NCI-H146 treated with DMSO at 0.1 percent for 48 hours (cell line): ENCODE measurements at regions not wholly inside any gene's neighbourhood (a gene's known extent, or its start where the extent isn't known, plus 50 kb on each side); places are given as distances from the start of the nearest gene placed in this dataset.
"Not testable (repeated sequence)": the region's sequence is repeated elsewhere in the genome, so short reads cannot be mapped to it uniquely, and the experiment has no call there.

Experiments used
- DNase-seq: peaks from one replicate; lab custom pipeline; 2025; ENCODE audit not compliant: unreplicated experiment; lab: John Stamatoyannopoulos, UW

DNA sequence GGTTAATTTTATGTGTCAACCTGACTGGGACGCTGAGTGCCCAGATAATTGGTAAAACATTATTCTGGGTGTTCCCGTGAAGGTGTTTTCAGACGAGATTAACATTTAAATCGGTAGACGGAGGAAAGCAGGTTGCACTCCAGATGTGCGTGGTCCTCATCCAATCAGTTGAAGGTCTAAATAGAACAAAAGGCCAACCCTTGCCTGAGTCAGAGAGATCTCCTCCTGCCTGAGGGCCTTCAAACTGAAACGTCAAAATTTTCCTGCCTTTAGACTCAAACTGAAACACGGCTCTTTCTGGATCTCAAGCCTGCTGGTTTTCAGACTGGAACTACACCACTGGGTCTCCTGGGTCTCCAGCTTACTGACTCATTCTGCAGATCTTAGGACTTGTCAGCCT, 70.9 kb downstream of the NPIPA5 start:
- not testable (repeated sequence) for DNase-seq

DNA sequence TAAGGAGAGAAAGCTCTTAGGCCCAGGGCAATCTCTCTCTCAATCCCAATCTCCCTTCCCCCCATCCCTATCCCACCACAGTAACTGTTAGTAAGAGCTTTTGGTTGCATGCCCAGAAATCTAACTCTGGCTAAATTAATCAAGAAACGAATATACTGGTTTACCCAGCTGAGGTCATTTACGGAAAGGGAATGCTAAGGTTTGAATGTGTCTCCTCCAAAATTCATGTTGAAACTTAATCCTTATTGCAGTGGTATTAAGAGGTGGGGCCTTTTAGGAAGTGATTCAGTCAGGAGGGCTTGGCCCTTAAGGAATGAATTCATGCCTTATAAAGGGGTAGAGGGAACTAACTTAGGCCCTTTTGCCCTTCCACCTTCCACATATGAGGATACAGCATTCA, 72.2 kb downstream of the NPIPA5 start:
- not testable (repeated sequence) for DNase-seq

DNA sequence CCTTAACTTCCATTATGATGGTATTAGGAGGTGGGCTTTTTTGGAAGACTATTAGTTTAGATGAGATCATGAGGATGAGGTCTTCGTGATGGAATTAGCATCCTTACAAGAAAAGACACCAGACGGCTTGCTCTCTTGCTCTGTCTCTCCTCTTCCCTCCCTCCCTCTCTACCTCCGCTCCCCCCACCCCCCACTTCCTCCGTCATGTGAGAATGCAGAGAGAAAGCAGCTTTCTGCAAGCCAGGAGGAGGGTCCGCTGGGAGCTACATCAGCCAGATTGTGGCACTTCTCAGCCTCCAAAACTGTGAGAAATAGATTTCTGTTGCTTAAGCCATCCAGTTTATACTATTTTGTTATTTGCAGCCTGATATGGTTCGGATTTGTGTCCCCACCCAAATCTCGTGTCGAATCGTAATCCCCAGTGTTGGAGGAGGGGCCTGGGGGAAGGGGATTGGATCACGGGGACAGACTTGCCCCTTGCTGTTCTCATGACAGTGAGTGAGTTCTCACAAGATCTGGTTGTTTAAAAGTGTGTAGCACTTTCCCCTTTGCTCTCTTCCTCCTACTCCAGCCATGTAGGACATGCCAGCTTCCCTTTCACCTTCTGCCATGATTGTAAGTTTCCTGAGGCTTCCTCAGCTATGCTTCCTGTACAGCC, 74.3 kb downstream of the NPIPA5 start:
- not testable (repeated sequence) for DNase-seq

DNA sequence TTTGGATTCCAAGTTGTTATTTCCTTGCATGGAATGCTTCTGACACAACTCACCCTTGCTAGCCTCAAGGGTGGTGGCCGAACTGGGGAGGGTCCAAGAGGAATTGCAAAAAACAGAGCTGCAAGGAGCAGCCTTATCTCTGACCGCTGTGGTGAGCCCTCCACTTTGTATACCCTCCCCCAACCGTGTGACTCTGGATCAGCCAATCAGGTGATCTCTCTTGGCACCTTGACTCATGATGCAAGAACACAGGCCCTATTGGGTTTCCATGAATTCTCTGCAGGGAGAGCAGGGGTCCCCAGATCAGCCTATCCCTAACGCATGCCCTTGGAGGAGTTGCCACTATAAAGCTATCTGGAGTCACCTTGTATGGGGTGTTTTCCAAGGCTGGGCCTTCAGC, 81.0 kb downstream of the NPIPA5 start:
- not testable (repeated sequence) for DNase-seq

DNA sequence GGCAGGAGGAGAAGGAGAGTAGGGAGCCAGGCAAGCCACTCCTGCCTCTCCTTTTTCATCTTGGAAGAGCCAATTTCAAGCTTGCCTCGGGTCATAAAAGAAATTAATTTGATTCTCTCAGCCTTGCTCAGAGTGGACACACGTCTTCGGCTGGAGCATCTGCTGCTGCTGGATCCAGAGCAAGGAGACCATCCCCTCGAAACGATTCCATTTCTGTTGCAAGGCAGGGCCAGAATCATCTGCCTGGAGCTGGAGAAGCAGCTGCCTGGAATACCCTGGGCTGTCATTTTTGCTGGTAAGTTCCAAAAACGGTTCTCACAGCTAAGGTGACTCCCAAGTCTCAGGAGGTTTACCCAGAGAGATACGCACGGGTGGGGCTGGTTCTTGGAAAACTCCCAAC, 103.3 kb downstream of the NPIPA5 start:
- not testable (repeated sequence) for DNase-seq

DNA sequence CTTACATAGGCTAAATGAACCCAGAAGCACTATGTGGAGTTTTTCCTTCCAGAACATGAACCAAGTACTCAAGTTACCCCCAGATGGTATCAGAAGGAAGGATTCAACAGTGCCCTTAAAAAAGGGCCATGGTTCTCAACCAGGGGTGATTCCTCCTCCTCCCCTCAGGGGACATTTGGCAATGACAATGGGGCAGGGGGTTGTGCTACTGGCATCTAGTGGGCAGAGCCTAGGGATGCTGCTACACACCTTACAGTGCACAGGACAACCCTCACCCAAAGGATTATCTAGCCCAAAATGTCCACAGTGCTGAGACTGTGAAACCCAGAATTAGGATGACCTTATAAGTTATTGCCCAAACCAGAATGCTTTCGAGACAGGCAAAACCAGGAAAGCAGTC, 104.1 kb downstream of the NPIPA5 start:
- DNase-seq: not testable (repeated sequence)

DNA sequence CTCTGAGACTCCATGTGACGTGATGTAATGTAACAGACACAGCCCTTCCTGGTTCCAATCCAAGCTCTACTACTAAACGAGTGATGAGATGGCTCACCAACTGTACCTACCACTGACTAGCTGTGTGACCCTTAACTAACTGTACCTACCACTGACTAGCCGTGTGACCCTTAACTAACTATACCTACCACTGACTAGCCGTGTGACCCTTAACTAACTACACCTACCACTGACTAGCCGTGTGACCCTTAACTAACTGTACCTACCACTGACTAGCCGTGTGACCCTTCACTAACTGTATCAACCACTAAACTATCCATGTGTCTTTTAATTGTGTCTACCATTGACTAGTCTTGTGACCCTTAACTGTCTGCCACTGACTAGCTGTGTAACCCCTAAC, 111.2 kb downstream of the NPIPA5 start:
- not testable (repeated sequence) for DNase-seq

DNA sequence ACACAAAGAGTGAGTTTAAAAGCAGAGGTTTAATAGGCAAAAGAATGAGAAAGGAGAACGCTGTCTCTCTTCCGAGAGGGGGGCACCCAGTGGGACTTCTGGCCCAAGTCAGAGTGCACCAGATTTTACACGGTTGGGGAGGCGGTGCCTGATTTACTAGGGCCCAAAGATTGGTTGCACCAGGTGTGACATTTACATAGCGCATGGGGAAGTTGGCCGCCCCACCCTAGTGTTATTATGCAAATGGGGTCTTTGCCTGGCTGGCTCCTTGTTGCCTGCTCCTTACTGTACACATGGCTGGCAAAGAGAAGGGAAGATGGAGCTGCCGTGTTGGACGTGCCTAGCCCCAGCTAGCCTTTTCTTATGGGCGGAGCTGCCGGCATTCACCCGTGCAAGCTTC, 115.9 kb downstream of the NPIPA5 start:
- not testable (repeated sequence) for DNase-seq

DNA sequence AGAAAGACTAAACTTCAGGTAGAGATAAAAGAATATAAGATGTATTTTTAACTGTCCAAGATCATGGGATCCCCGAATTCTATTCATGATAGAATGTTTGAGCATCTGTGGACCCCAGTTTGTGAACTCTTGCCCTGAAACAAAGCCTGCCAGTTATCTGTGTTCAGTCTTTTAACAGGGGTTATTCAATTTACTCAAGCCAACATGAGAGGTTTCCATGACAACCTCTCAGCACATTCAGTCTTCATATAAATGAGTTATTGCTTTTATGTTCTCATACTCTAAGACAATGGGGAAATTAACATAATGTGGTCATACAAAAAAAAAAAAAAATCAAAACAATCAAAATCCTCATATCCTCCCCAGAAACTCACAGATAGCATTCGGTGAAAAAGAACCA, 130.1 kb downstream of the NPIPA5 start:
- not testable (repeated sequence) for DNase-seq

DNA sequence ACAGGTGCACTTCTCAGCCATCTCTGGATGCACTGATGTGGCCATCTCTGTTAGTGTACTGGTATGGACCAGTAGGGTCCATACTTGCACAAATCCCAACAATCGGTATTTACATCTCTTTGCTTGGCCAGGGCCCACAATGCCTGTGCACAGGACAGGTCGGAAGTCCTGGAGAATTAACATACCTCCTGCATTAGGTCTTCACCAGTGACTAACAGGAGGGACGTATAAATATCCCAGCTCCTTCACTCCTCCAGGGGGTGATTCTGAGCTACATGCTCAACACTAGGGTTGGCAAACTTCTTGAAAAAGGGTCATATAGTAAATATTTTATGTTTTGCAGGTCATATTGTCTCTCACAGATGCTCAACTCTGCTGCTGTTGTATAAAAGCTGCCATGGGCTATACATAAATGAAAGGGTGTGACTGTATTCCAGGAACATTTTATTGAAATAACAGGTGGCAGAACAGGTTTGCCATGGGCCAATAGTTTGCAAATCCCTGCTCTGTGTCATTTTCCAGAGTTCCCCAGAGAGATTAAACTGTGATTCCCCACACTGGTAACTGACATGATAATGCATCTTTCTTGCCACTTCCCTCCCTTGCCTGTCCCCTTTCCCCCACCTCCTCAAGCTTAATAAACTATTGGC, 141.3 kb downstream of the NPIPA5 start:
- not testable (repeated sequence) for DNase-seq

DNA sequence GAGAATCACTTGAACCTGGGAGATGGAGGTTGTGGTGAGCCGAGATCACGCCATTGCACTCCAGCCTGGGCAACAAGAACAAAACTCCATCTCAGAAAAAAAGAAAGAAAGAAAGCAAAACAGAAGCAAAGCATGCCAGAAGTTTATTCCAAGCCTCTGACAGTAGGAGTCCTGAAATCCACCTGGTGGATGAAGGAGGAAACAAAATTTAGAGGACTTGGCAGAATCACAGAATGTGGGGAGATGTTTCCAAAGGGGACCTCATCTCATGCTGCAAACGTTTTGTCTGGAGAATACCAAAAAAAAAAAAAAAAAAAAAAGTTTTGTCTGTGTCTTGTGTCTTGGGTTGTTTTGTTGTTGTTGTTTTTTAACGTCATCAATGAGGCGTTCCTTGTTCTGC, 141.1 kb upstream of the RRN3 start:
- DNase-seq: not testable (repeated sequence)

DNA sequence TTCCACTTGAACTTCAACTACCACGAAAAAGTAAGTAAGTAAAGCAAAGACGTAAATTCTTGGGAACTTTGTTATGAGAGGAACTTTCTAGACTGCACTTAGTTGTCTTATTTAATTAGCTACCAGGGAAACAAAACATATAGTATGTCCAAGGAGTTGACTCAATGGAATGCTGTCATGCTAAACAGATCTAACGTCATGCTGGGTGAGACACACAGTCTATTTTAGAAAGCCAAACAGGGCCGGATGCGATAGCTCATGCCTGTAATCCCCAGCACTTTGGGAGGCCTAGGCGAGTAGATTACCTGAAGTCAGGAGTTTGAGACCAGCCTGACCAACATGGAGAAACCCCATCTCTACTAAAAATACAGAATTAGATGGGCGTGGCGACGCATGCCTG, 140.6 kb upstream of the RRN3 start:
- DNase-seq: not testable (repeated sequence)

DNA sequence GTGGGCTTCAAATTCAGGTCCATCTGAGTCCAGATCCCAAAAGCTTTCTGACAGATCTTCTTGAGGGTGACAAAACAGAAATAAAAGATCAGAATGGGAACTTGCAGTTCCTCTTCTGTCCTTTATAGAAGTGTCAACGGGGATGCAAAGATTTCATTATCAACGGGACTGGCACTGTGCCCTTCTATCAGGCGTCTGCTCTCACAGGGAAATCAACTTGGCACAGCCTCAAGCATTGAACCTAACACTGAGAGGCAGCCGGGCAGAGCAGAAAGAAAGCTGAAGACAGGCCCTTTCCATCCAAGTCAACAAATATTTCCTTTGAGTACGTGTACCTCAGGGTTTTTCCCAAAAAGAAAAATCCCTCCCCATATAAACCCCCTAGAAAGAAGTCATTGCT, 136.4 kb upstream of the RRN3 start:
- DNase-seq: not testable (repeated sequence)

DNA sequence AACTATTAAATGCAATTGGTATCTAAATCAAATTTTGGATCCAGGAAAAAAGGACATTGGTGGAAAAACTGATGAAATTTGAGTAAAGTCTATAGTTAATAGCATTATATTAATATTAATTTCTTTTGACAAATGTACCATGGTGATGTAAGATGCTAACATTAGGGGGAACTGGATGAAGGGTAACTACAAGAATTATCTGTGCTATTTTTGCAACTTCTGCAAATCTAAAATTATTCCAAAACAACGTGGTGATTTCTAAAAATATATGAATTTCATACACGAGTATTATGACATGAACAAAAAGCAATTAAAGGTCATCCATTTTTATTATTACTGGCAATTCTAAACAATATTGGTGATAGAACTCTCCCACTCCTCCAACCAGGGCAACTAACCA, 135.6 kb upstream of the RRN3 start:
- DNase-seq: not testable (repeated sequence)

DNA sequence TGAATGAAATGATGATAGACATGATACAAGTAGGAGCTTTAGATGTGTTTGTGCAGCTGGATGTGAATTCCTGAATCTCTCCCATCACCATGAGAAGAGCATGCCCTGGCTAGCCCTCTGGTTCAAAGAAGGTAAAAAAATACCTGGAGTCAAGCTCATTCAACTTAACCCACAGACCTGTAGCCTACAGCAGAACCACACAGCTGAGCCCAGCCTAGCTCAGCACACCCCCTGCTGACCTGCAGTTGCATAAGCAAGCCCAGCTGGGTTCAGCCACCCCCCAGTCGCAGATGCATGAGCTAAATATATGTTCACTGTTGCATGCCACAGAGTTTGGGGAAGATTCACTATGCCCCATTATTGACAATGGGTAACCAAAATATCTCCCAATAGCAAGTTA, 130.6 kb upstream of the RRN3 start:
- not testable (repeated sequence) for DNase-seq

DNA sequence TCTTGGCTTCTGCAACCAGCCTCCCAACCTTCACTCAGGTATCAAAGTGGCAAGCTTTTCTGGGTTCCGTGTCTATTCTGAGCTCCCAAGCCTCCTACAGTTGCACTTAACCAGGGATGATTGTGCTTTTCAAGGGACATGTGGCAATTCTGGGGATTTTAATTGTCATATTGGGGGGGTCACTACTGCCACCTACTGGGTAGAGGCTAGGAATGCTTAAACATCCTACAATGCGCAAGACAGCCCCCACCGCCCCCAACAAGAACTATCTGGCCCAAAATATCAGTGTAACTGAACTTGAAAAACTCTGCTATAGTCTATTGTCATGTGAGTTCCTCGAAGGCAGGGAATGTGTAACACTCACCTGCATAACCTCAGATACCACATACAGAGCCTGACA, 129.3 kb upstream of the RRN3 start:
- not testable (repeated sequence) for DNase-seq

DNA sequence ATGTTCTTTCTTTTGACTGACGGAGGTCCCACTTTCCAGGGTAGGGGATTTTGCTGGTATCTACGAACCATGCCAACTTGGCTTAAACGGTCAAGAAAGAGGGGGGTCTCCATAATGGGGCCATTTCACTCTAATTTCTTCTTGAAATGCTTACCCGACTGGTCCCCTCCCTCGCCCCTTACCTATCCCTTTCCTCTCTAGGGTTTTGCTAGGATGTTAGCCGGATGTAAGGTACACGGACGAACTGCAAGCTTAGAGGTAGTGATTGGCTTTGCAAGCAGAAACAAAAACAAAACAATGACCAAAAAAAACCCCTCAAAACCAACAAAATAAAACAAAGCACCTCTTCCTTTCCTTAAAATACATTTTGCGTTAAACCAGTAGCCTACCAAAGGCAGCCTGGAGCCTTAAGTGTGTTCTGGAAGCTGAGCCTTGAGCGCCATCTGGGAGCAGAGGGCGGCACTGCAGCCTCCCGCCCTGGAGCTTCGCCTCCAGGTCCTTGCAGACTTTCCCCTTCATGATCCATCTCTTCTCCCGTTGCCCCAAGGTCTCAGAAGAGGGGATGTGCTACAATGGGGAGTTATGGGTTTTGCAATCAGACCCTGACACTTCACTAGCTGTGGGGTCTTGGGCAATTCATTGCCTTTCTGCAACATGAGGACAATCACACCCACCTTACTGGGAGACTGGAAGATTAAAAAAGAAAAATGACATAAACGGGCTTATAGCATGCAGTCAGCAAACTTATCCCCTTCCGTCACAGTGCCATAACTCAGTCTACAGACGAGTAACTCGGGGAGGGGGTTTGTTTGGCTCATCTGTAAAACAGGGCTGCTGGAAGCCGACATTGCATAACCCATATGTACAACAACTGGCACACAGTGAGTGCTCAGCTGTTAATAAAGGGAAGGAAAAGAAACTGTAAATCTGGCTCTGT, 125.9 kb upstream of the RRN3 start:
- DNase-seq: peak; percentile 22

DNA sequence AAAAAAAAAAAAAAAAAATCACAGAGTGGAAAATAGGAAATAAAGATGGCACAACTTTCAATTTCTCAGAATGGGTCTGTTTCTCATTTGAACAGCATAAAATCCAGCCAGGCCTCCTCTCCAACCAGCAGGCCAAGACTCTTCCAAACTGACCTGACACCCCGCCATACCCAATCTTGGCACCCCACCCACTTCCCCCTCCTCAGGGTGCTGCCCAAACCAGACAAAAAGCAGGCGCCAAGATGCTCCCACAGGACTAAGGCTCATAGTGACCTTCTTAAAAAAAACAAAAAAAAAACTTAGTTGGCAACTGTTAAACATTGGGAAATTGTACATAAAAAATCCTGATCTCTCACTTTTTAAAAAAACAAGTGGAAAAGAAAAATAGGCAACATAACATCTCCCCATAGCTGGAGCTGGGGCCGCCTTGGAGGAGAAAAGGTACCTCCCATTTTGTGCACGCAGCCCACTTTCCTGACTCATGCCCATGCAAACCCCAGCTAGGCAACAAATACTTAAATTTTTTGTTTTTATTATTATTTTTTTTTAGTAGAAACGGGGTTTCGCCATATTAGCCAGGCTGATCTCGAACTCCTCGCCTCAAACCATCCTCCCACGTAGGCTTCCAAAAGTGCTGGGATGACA, 124.9 kb upstream of the RRN3 start:
- DNase-seq: not testable (repeated sequence)

DNA sequence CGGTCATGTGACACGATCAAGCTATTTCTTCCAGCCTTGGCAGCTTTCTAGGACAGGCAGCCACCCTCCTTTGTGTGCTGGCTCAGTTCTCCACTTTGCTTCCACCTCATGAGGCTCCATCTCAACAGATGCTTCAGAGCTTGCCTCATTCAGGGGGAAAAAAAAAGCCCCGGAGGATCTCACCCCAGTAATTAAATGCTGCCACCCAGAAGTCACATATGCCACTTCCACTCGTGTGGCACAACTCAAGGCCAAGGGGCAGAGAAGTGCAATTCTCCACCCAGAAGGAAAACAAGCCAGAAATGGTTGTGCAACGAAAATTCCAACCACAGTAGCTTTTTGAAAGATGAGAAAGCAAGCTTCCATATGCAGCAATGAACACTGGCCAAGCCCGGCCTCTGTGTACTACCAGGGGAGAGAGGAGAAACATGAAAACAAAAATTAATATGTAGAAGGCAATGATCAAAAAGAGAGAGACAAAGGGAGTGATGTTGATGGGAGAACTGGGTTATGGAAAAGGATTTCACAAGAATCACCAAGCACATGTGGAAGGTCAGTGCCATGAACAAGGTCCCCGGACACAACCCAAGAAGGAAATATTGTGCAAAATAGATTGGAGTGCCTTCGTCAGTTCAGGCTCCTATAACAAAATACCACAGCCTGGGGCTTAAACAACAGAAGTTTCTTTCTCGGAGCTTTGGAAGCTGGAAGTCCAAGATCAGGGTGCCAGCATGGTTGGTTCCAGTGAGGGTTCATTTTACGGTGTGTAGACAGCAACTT, 113.3 kb upstream of the RRN3 start:
- not testable (repeated sequence) for DNase-seq

DNA sequence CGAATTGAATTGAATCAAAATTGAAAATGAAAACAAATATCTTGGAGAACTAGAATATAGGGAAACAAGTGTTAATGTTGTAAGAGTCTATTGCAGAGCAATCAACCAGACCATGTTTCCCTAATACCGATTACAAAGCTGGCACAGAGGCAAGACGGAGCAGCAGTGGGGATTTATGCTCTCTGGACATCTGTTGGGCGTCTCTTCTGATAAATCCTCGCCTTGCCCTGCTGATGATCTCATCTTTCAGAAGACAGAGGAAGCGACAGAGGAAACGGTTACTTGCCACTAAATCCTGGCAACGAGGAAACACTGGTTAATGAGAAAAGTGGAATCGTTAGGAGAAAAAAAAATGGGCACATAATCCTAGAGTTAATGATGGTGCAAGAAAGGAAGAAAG, 112.4 kb upstream of the RRN3 start:
- not testable (repeated sequence) for DNase-seq
